Epidermal melanocyte (primary cell): ENCODE measurements at regions not wholly inside any gene's neighbourhood (a gene's known extent, or its start where the extent isn't known, plus 50 kb on each side); places are given as distances from the start of the nearest gene placed in this dataset.
"Not testable (repeated sequence)": the region's sequence is repeated elsewhere in the genome, so short reads cannot be mapped to it uniquely, and the experiment has no call there.

Experiments used
- DNase-seq: peaks from one replicate; pipeline ENCODE4 v3.0.0; 2011; ENCODE audit warnings: low spot score; ENCODE audit not compliant: insufficient read length

GRCh38 chr13:64127192-64127591 lies 2711.5 kb upstream of the PCDH20 start:
- DNase-seq = no peak

DNA sequence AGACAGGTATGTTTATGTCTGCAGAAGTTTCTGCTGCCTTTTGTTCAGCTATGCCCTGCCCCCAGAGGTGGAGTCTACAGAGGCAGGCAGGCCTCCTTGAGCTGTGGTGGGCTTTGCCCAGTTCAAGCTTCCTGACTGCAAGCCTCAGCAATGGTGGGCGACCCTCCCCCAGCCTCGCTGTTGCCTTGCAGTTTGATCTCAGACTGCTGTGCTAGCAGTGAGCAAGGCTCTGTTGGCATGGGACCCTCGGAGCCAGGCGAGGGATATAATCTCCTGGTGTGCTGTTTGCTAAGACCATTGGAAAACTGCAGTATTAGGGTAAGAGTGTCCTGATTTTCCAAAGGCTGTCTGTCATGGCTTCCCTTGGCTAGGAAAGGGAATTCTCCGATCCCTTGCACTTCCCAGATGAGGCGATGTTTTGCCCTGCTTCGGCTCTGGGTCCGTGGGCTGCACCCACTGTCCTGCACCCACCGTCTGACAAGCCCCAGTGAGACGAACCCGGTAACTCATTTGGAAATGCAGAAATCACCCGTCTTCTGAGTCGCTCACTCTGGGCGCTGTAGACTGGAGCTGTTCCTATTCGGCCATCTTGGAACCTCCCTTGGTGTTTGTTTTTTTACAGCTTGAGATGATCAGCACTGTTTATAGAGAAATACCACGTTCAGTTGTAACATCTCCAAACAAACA lies 2705.5 kb upstream of the PCDH20 start:
- not testable (repeated sequence) for DNase-seq

- DNase-seq = no peak
These were observed 2684.3 kb upstream of the PCDH20 start for GRCh38 chr13:64099994-64100393.

DNA sequence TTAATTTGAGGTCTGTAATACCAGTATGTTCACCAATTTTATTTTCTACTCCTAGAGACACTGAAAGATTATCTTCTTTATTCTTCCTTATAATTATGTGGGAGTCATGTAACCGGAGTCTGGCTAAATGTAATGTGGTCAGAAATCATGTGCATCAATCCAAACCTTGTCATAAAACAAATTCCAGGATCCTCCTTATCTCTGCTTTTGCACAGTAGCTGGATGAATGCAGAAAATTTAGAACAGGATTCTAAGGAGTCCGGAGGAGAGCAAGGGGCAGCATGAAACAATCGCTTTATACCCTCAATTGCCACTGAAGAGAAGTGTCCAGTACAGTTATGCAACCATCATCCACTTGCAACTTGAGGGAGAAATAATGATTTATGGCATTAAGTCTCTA lies 2674.7 kb upstream of the PCDH20 start:
- DNase-seq = no peak

- DNase-seq = no peak
These were observed 2672.8 kb upstream of the PCDH20 start for GRCh38 chr13:64088491-64088890.

GRCh38 chr13:64087624-64088023 lies 2672.0 kb upstream of the PCDH20 start:
- DNase-seq = no peak

GRCh38 chr13:64083811-64084210 lies 2668.2 kb upstream of the PCDH20 start:
- no peak for DNase-seq

- no peak for DNase-seq
These were observed 2667.7 kb upstream of the PCDH20 start for GRCh38 chr13:64083396-64083795.

DNA sequence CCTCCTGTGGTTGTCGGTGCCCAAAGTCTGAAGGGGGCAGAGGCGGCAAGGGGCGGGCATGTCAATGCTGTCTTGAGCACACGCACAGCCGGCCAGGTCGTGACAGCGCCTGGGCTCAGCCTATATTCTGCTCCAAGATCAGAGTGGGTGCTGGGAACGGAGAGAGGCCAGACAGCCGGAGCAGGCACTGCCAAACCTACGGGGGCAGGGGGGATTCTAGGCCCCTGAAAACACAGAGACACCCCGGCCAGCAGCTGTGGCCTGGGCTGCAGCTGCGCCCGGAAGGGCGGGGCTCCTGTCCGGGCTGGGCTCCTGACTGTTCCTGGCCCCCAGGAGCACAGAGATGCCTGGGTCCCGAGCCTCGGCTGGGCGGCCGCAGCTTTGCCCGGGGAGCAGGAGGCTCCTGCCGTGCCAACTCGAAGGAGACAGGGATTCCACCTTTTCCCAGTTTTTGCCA lies 2662.9 kb upstream of the PCDH20 start:
- DNase-seq = no peak

DNA sequence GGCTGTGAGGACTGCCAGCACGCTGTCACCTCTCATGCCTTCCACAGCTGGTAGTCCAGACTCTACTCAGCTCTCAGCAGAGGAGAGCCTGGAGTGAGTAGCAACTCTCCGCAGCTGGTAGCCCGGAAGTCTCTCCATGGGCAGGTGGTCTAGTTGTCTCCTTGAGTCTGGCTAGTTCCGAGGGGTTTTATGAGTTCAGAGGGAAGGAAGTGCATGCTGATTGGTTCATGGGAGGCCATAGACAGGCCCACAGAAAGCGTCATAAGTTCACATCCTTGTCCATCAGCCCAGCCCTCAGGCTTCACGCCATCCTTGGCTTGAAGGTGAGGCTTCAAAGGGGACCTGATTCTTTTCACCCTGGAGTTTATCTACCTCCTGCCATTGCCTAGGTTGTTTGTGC lies 2662.4 kb upstream of the PCDH20 start:
- DNase-seq = no peak

GRCh38 chr13:64077132-64077835 lies 2661.6 kb upstream of the PCDH20 start:
- DNase-seq = not testable (repeated sequence)

- DNase-seq = no peak
These were observed 2660.1 kb upstream of the PCDH20 start for GRCh38 chr13:64075543-64076271.

DNA sequence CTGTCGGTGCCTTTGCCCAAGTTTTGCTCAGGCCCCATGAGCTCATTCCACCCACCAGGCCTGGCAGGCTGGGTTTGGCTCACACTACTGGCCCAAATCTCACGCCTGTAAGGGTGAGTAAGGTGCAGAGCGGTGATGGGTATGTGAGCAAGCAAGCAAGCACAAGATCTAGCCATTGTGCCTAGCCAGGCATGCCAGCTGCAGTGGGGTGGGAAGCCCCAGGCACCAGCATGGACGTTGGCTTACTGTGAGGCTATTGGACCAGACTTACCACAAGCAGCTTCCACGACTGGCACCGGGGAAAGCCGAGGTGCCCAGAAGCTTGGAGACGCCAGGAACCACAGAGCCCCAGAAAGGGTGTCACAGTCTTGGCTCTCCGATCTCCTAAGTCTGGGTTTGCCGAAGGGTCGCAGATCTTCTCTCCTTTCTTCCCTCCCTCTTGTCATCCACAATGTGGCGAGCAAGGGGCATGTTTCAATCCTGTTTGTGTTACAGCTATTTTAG lies 2659.4 kb upstream of the PCDH20 start:
- DNase-seq = no peak

DNA sequence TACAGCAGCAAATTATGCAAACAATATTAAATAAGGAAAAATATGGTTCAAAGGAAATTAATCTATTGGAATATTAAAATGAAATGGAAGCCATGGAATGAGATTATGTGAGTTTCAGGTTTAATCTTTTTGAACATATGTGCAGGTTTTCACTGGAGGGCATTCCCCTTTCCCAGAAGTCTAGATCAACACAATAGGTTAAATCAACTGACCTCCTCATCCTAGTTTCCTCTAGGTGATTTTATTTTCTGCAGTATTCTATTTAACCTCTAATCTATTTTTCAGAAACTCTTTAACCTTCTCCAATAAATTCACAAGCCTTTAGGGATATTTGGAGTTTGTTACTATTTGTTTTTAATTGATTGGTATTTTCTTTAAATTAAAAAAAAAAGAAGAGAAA lies 2657.6 kb upstream of the PCDH20 start:
- DNase-seq = no peak

DNA sequence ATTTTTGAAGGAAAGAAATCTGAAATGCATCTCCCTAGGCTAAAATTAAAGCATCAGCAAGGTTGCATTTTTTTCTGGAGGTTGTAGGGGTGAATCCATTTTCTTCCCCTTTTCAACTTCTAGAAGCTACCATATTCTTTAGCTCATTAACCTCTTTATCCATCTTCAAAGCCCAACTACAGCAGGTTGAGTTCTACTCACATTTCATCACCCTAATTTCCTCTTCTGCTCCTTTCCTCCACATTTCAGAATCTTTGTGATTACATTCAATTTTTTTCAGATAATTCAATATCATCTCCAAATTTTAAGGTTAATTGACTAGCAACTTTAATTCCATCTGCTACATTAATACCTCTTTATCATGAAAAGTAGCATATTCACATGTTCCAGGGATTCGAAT lies 2655.7 kb upstream of the PCDH20 start:
- no peak for DNase-seq

DNA sequence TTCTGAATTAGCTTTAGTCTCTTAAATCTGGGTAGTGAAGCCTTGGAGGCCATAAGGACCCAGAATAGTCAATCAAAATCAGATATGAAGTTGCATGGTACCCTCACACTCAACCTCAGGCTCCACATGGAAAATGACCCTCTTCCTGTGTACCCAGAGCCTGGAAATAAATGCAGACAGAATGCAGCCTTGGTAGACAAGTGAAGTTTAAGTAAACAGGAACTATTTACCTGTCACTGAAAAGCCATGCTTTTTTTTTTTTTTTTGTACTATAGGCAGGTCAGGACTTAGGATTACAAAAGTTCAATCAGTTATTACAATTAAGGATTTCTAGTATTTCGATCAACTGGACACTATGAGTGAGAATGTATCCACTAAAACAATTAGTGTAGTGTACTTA lies 2654.2 kb upstream of the PCDH20 start:
- no peak for DNase-seq

DNA sequence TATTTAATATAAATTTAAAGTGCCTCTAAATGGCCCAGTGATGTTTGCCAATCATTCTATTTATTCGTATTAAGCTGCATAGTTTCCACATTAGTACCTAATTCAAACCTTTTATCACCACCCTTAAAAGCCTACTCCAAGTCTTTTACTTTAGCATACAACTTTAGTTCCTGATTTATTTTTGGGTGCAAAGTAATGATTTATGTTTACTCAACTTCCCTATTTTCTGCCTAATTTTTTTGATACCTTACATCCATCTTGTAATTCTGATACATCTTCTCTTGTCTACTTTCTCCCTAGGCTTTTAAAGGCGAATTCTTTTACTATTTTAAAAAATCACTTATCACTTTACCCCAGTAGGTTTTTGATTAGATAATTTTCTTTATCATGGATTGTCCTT lies 2651.1 kb upstream of the PCDH20 start:
- DNase-seq = no peak

DNA sequence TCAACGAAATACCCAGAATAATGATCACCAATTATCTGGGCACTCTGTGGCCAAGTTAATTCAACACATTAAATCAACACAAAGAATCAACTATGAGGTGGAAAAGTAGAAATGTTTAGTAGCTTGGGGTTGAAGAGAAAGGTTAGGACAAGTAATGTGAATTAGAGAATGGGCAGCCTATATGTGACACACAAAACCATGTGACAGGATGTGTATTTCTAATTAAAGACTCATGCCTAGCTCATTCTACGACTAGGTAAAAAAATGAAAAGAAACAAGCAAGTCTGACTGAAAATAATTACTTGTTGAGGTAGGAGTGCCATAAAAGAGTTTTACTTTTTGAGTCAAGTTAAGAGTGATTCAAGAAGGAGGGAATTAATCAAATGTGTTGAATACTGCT lies 2646.0 kb upstream of the PCDH20 start:
- no peak for DNase-seq

DNA sequence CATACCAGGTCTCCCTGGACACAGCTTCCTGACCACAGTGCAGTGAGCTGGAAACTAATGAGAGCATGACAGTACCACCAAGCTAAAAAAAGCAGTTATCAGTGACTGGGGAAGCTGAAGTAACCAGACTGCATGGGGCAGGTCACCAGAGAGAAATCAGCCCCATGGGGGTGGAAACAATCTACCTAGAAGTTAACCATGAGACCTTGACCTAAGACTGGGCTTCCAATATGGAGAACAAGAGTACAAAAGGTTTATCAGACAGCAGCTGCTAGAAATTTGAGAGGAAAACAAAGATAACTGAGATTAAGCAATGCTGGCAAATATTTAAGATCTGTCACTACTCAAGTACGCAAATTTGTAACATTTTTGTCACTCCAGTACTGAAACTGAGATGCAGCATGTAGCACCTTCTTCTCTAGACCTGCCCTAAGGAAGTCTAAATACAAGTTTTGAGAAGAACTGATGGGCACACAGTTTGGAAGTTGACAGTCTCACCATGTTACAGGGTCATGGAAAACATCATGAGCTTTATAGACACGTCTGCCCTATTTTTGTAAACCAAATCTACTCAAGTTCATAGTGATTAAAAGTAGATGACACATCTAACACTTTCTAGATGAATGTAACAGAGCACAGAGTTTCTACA lies 2641.8 kb upstream of the PCDH20 start:
- no peak for DNase-seq

GRCh38 chr13:64054321-64054720 lies 2638.7 kb upstream of the PCDH20 start:
- DNase-seq = no peak

- no peak for DNase-seq
These were observed 2636.9 kb upstream of the PCDH20 start for GRCh38 chr13:64052521-64052920.

DNA sequence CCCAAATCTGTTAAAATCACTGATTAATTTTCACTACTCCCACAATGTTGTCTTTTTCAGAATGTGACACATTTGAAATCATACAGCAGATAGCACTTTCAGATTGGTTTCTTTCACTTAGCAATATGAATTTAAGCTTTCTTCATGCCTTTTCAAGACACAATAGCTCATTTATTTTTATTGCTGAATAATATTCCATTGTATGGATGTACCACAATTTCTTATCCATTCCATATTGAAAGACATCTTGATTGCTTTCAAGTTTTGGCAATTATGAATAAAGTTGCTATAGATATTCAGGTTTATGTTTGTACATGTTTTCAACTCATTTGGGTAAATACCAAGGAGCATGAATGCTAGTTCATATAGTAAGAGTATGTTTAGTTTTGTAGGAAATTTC lies 2635.6 kb upstream of the PCDH20 start:
- DNase-seq = no peak
